ENCODE measurements at regions not wholly inside any gene's neighbourhood (a gene's known extent, or its start where the extent isn't known, plus 50 kb on each side); places are given as distances from the start of the nearest gene placed in this dataset.

DNA sequence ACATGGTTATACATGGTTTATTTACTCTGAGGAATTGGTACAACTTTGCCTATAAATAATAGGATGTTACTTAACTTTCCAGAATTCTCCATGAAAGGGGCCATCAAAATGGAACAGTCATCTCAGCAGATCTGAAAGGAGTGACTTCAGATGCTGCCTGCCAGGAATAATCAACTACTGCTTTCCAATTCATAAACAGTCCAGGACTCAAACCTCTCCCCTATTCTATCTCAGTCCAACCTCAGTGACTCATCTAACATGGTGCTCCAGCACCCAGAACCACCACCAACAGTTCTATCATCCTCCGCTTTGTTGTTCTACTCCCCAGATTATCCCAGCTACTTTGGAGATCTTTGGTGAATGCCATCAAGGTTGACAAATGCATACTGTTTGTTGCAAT lies 221.5 kb upstream of the MPDZ start:
- Histone ChIP-seq H3K4me1 (ENCODE audit: low read length) (no peaks in the 10 kb centered on the region), H3K27ac (ENCODE audit: low read length) (no peak overlapping the region), H3K4me2 (ENCODE audit: low read length) (no peak overlapping the region), H3K9me3 (ENCODE audit: insufficient read depth, low read length) (no peaks in the 10 kb centered on the region), H3K27me3 (ENCODE audit: low read depth, low read length) (no peaks in the 10 kb centered on the region), H3K79me2 (ENCODE audit: low read length) (no peaks in the 10 kb centered on the region), H3K4me3 (ENCODE audit: low read length) (no peak overlapping the region), H3K36me3 (replicated peaks; ENCODE audit: low read depth, low read length) (no peaks in the 10 kb centered on the region), H2AFZ (ENCODE audit: low read depth, low read length) (no peak overlapping the region), H4K20me1 (ENCODE audit: insufficient read depth, low read length) (no peaks in the 10 kb centered on the region), H3K9ac (ENCODE audit: low read length) (no peak overlapping the region)
- TF ChIP-seq EZH2phosphoT487 (IDR thresholded peaks at IDR 0.05; ENCODE audit: low read depth) = no peak
- TF ChIP-seq, protein P1, sequence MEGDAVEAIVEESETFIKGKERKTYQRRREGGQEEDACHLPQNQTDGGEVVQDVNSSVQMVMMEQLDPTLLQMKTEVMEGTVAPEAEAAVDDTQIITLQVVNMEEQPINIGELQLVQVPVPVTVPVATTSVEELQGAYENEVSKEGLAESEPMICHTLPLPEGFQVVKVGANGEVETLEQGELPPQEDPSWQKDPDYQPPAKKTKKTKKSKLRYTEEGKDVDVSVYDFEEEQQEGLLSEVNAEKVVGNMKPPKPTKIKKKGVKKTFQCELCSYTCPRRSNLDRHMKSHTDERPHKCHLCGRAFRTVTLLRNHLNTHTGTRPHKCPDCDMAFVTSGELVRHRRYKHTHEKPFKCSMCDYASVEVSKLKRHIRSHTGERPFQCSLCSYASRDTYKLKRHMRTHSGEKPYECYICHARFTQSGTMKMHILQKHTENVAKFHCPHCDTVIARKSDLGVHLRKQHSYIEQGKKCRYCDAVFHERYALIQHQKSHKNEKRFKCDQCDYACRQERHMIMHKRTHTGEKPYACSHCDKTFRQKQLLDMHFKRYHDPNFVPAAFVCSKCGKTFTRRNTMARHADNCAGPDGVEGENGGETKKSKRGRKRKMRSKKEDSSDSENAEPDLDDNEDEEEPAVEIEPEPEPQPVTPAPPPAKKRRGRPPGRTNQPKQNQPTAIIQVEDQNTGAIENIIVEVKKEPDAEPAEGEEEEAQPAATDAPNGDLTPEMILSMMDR (IDR thresholded peaks at IDR 0.05; ENCODE audit: low read depth, low read length) = no peak

DNA sequence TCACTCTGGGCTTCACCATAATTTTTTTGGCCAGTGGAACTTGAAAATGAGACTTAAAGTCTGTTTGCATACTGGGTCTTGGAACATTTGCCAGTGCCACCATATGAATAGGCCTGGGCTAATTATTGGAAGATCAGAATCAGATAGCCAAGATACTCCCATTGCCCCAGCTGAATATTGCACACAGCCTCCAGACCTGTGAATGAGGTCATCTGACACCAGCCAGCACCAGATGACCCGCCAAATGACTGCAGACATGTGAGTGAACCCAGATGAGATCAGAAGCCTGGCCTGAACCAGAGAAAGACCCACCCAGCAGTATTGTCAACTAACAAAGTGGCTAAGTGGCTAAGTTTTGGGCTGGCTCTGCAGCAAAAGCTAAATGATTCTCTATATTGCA lies 220.5 kb upstream of the MPDZ start:
- Histone ChIP-seq H2AFZ (ENCODE audit: low read depth, low read length) (no peak overlapping the region), H3K4me2 (ENCODE audit: low read length) (no peak overlapping the region), H3K9me3 (ENCODE audit: insufficient read depth, low read length) (no peaks in the 10 kb centered on the region), H3K27me3 (ENCODE audit: low read depth, low read length) (no peaks in the 10 kb centered on the region), H3K4me1 (ENCODE audit: low read length) (no peaks in the 10 kb centered on the region), H3K27ac (ENCODE audit: low read length) (no peak overlapping the region), H3K4me3 (ENCODE audit: low read length) (no peak overlapping the region), H3K79me2 (ENCODE audit: low read length) (no peaks in the 10 kb centered on the region), H4K20me1 (ENCODE audit: insufficient read depth, low read length) (no peaks in the 10 kb centered on the region), H3K36me3 (replicated peaks; ENCODE audit: low read depth, low read length) (no peaks in the 10 kb centered on the region), H3K9ac (ENCODE audit: low read length) (no peak overlapping the region)
- TF ChIP-seq EZH2phosphoT487 (IDR thresholded peaks at IDR 0.05; ENCODE audit: low read depth) = no peak
- TF ChIP-seq, protein P1 (IDR thresholded peaks at IDR 0.05; ENCODE audit: low read depth, low read length) = no peak

DNA sequence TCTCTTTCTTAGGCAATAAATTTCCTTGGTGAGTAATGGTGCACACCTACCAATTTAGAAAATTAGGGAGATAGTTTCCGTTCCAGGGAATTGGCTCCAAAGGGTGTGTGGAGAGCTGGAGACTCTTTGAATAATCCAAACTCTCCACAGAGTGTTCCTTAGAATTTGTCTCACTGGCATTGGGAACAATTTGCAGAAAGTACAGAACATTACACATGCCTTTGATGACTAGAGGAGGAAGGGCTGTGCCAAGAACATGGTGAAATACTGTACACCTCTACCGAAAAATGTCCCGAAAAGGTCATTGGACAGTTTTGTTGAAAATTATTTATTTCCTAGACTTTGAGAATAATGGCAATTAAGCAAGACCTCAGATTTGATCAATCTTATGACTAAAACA lies 214.2 kb upstream of the MPDZ start:
- TF ChIP-seq EZH2phosphoT487 (IDR thresholded peaks at IDR 0.05; ENCODE audit: low read depth) = no peak
- TF ChIP-seq, protein P1 (IDR thresholded peaks at IDR 0.05; ENCODE audit: low read depth, low read length) = no peak
- Histone ChIP-seq H3K4me1 (ENCODE audit: low read length) (no peaks in the 10 kb centered on the region), H3K27ac (ENCODE audit: low read length) (no peak overlapping the region)

DNA sequence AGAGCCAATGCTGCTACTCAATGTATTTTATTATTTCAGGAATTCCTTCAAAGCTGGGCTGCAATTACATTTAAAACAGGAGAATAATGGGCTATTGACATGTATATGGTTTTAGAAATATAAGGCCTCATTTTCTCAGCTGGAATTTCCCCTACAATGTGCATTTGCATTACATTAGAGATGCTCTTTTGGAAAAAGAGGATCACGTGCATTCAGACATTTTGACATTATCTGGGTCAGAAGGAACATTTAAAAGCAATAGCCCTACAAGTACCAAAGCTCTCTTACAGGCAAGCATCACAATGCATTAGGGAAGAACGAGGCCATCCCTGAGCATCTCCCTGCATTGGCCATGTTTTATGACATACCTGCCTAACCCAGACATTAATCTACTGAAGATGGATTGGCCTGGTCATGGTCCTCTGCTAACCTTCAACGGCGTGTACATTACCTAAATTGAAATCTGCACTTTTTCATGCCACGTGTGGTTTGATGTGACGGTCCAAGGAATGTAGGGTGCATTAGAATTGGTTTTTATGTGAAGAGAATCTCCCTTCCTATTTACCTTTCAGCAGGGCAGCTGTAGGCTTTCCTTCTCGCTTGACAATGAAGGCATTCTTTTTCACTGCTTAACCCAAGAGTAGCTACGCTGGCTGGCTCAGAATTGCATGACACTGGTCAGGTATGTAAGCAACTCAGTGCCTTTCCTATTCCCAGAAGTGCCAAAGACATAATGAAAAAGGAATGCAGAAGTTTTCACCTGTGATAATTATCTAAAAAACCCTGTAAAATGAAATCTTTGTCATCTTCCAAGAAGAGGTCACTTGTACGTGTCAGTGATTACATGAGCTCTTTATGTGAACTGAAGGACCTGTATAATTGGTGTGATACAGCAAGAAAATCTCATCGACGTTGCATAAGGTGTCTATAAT lies 212.3 kb upstream of the MPDZ start:
- H3K4me2 ChIP-seq (ENCODE audit: low read length) = no peak overlapping the region
- H3K79me2 ChIP-seq (ENCODE audit: low read length) = no peaks in the 10 kb centered on the region
- H3K4me3 ChIP-seq (ENCODE audit: low read length) = no peak overlapping the region
- no peaks in the 10 kb centered on the region for H3K4me1 ChIP-seq (ENCODE audit: low read length)
- TF ChIP-seq, protein P1 (IDR thresholded peaks at IDR 0.05; ENCODE audit: low read depth, low read length) = no peak
- TF ChIP-seq EZH2phosphoT487 (IDR thresholded peaks at IDR 0.05; ENCODE audit: low read depth) = no peak
- H3K27ac ChIP-seq (ENCODE audit: low read length) = no peak overlapping the region
- H4K20me1 ChIP-seq (ENCODE audit: insufficient read depth, low read length) = no peaks in the 10 kb centered on the region
- no peaks in the 10 kb centered on the region for H3K9me3 ChIP-seq (ENCODE audit: insufficient read depth, low read length)
- H2AFZ ChIP-seq (ENCODE audit: low read depth, low read length) = no peak overlapping the region
- H3K9ac ChIP-seq (ENCODE audit: low read length) = no peak overlapping the region
- no peaks in the 10 kb centered on the region for H3K36me3 ChIP-seq (replicated peaks; ENCODE audit: low read depth, low read length)
- H3K27me3 ChIP-seq (ENCODE audit: low read depth, low read length) = no peaks in the 10 kb centered on the region

More for the DNA sequence above, 214.2 kb upstream of the MPDZ start:
- H4K20me1 ChIP-seq (ENCODE audit: insufficient read depth, low read length) = no peaks in the 10 kb centered on the region
- H3K9ac ChIP-seq (ENCODE audit: low read length) = no peak overlapping the region
- H2AFZ ChIP-seq (ENCODE audit: low read depth, low read length) = no peak overlapping the region
- no peaks in the 10 kb centered on the region for H3K27me3 ChIP-seq (ENCODE audit: low read depth, low read length)
- no peak overlapping the region for H3K4me3 ChIP-seq (ENCODE audit: low read length)
- no peaks in the 10 kb centered on the region for H3K36me3 ChIP-seq (replicated peaks; ENCODE audit: low read depth, low read length)
- H3K79me2 ChIP-seq (ENCODE audit: low read length) = no peaks in the 10 kb centered on the region
- no peaks in the 10 kb centered on the region for H3K9me3 ChIP-seq (ENCODE audit: insufficient read depth, low read length)
- no peak overlapping the region for H3K4me2 ChIP-seq (ENCODE audit: low read length)

Measured in OCI-LY3 (cell line).